HepG2 (cell line): ENCODE measurements at regions not wholly inside any gene's neighbourhood (a gene's known extent, or its start where the extent isn't known, plus 50 kb on each side); places are given as distances from the start of the nearest gene placed in this dataset.

ENCODE experiments used
- ATAC-seq: fragments of 200-7000 bp; cut with Tn5 transposase; 3 replicates; pipeline ENCODE4 v1.9.1; 2020; ENCODE audit warnings: mild to moderate bottlenecking, moderate library complexity
- BruUV-seq: library from RNA; stranded (reverse); fragments of 400-500 nt; replicated peaks from 2 replicates; lab custom pipeline; 2021; lab: Mats Ljungman, UMichigan
- CTCF ChIA-PET: fragments of 300-600 bp; formaldehyde crosslinking; extraction: SDS; loops from one replicate; lab custom pipeline; 2021; ENCODE audit warnings: low total read pairs, inconsistent platforms, low intra/inter-chr PET ratio; lab: Yijun Ruan, JAX
- POLR2A ChIA-PET: fragments of 350-600 bp; sonication (Branson Sonifier 250); formaldehyde crosslinking; loops from one replicate; lab custom pipeline; 2020; ENCODE audit warnings: antibody characterized with exemption, inconsistent platforms; lab: Yijun Ruan, JAX
- DNase-seq: peaks from one replicate; pipeline ENCODE4 v3.0.0-alpha.2; 2015; ENCODE audit warnings: low spot score
- FAIRE-seq: peaks from 3 replicates; lab custom pipeline; 2011; peaks lifted over from hg19 to GRCh38; lab: Jason Lieb, UNC
- H2AFZ ChIP-seq: one replicate; pipeline ENCODE4 v1.6.1; 2011; ENCODE audit warnings: low read length, inconsistent platforms
- H3K27ac ChIP-seq: fragments of 300-600 bp; 3 replicates; pipeline ENCODE4 v1.8.0; 2011; ENCODE audit warnings: mixed run types, mild to moderate bottlenecking, mixed read lengths, low read length, inconsistent platforms; ENCODE audit not compliant: insufficient read depth; ENCODE audit errors: extremely low read length
- H3K27me3 ChIP-seq, 2 experiments: fragments of 200-600 bp in 1 of 2; 2 replicates in 1 of 2; 3 replicates in 1 of 2; pipeline versions ENCODE4 v1.6.0 to v1.8.0; 2011; ENCODE audit warnings: low read length in 2 of 2, mild to moderate bottlenecking in 2 of 2, moderate library complexity in 2 of 2, inconsistent platforms in 1 of 2; ENCODE audit not compliant: insufficient read depth in 2 of 2, control insufficient read depth in 1 of 2
- H3K36me3 ChIP-seq, 2 experiments: fragments of 200-600 bp in 1 of 2; replicated peaks in 1 of 2; 2 replicates in 1 of 2; 3 replicates in 1 of 2; pipeline versions ENCODE4 v1.5.1 to v1.8.0; 2011; ENCODE audit warnings: low read length in 2 of 2, inconsistent platforms in 1 of 2; ENCODE audit not compliant: insufficient read depth in 2 of 2, control insufficient read depth in 1 of 2
- H3K4me1 ChIP-seq: 2 replicates; pipeline ENCODE4 v1.5.1; 2012; ENCODE audit warnings: low read length, inconsistent platforms; ENCODE audit not compliant: insufficient read depth
- H3K4me2 ChIP-seq: 2 replicates; pipeline ENCODE4 v1.6.0; 2011; ENCODE audit warnings: low read depth, low read length, inconsistent platforms
- H3K4me3 ChIP-seq, 3 experiments: fragments of 200-600 bp in 1 of 3; sonication (generic), shearing (Covaris generic) in 1 of 3; replicated peaks in 1 of 3; 2 replicates each; pipeline ENCODE4 v1.5.1; 2011 to 2016; ENCODE audit warnings: low read length in 3 of 3, inconsistent platforms in 2 of 3, low read depth in 2 of 3, mild to moderate bottlenecking in 2 of 3, control low read depth in 1 of 3, mixed read lengths in 1 of 3; ENCODE audit not compliant: insufficient read depth in 1 of 3
- H3K79me2 ChIP-seq: one replicate; pipeline ENCODE4 v1.6.1; 2011; ENCODE audit warnings: low read length, inconsistent platforms; ENCODE audit not compliant: insufficient read depth
- H3K9ac ChIP-seq: 2 replicates; pipeline ENCODE4 v1.6.0; 2011; ENCODE audit warnings: mild to moderate bottlenecking, low read depth, low read length, inconsistent platforms; ENCODE audit not compliant: insufficient read depth
- H3K9me3 ChIP-seq: 2 replicates; pipeline ENCODE4 v1.5.1; 2012; ENCODE audit warnings: mild to moderate bottlenecking, low read length
- H4K20me1 ChIP-seq: 2 replicates; pipeline ENCODE4 v1.6.0; 2011; ENCODE audit warnings: inconsistent platforms, mild to moderate bottlenecking, low read length, moderate library complexity; ENCODE audit not compliant: insufficient read depth
- BCL6 ChIP-seq: IDR thresholded peaks from 2 replicates; pipeline ENCODE4 v1.6.1; 2016; ENCODE audit warnings: missing genetic modification reagents, missing compliant biosample characterization
- CAMTA2 ChIP-seq: sonication (generic); formaldehyde crosslinking; IDR thresholded peaks from 2 replicates; pipeline ENCODE4 v1.4.0; 2020; ENCODE audit warnings: mild to moderate bottlenecking, missing genetic modification reagents, borderline replicate concordance
- CCDC6 ChIP-seq: sonication (generic); formaldehyde crosslinking; IDR thresholded peaks from 2 replicates; pipeline ENCODE4 v1.8.1; 2022; ENCODE audit warnings: mild to moderate bottlenecking, missing genetic modification reagents, moderate library complexity
- FOSL1 ChIP-seq: sonication (generic); formaldehyde crosslinking; IDR thresholded peaks from 2 replicates; pipeline ENCODE4 v1.9.0; 2021; ENCODE audit warnings: missing genetic modification reagents, borderline replicate concordance
- MAFF ChIP-seq: IDR thresholded peaks from 2 replicates; pipeline ENCODE4 v1.6.1; 2011; ENCODE audit warnings: low read depth, low read length, improper control_type of control experiment
- MAFK ChIP-seq, 2 experiments: IDR thresholded peaks in 1 of 2; conservative IDR thresholded peaks in 1 of 2; 2 replicates each; pipeline ENCODE4 v1.6.1; 2011; ENCODE audit warnings: improper control_type of control experiment in 2 of 2, low read length in 2 of 2
- MTF2 ChIP-seq: sonication (generic); formaldehyde crosslinking; IDR thresholded peaks from 2 replicates; pipeline ENCODE4 v1.5.0; 2020; ENCODE audit warnings: missing genetic modification reagents, borderline replicate concordance
- MZF1 ChIP-seq: sonication (generic); formaldehyde crosslinking; IDR thresholded peaks from 2 replicates; pipeline ENCODE4 v1.8.1; 2023; ENCODE audit warnings: mild to moderate bottlenecking, missing genetic modification reagents, borderline replicate concordance
- NFE2 ChIP-seq: sonication (generic); formaldehyde crosslinking; IDR thresholded peaks from 2 replicates; pipeline ENCODE4 v1.4.0; 2020; ENCODE audit warnings: missing genetic modification reagents
- PHF5A ChIP-seq: IDR thresholded peaks from one replicate; pipeline ENCODE4 v1.6.1; 2018; ENCODE audit warnings: low read depth, missing genetic modification reagents; ENCODE audit not compliant: unreplicated experiment
- SETDB1 ChIP-seq: sonication (generic); formaldehyde crosslinking; IDR thresholded peaks from 2 replicates; pipeline ENCODE4 v1.5.1; 2020; ENCODE audit warnings: missing genetic modification reagents, mild to moderate bottlenecking, borderline replicate concordance
- ZFY ChIP-seq: sonication (generic); formaldehyde crosslinking; IDR thresholded peaks from 2 replicates; pipeline ENCODE4 v1.4.0; 2020; ENCODE audit warnings: missing genetic modification reagents
- ZNF451 ChIP-seq: sonication (generic); formaldehyde crosslinking; IDR thresholded peaks from 2 replicates; pipeline ENCODE4 v1.5.0; 2020; ENCODE audit warnings: mild to moderate bottlenecking, missing genetic modification reagents
- ZNF761 ChIP-seq: sonication (generic); formaldehyde crosslinking; conservative IDR thresholded peaks from 2 replicates; pipeline ENCODE4 v1.4.0; 2020; ENCODE audit warnings: mild to moderate bottlenecking, missing genetic modification reagents
- ZNF850 ChIP-seq: sonication (generic); formaldehyde crosslinking; conservative IDR thresholded peaks from 2 replicates; pipeline ENCODE4 v1.9.0; 2021; ENCODE audit warnings: mild to moderate bottlenecking, missing genetic modification reagents
- WGBS: methylation state at CpG from one replicate; pipeline ENCODE4 v1.1.6; 2017; ENCODE audit warnings: low lambda C conversion rate; 5-methylcytosine and 5-hydroxymethylcytosine counted together
- in situ Hi-C: cut with HindIII; loops from 2 replicates; pipeline ENCODE4 v1.10.0; 2017; ENCODE audit warnings: low pct_unique_long_range_greater_than_20kb; ENCODE audit not compliant: extremely low pct_ligation_motif_present
- intact Hi-C: fragments of 100-400 bp; cut with micrococcal nuclease; formaldehyde crosslinking; loops from one replicate; pipeline ENCODE4 v1.10.0; 2022; ENCODE audit not compliant: unreplicated experiment
- TF ChIP-seq, protein P1 (sequence below): IDR thresholded peaks from 2 replicates; pipeline ENCODE4 v1.6.1; 2016; ENCODE audit warnings: missing compliant biosample characterization, missing genetic modification reagents, borderline replicate concordance

DNA sequence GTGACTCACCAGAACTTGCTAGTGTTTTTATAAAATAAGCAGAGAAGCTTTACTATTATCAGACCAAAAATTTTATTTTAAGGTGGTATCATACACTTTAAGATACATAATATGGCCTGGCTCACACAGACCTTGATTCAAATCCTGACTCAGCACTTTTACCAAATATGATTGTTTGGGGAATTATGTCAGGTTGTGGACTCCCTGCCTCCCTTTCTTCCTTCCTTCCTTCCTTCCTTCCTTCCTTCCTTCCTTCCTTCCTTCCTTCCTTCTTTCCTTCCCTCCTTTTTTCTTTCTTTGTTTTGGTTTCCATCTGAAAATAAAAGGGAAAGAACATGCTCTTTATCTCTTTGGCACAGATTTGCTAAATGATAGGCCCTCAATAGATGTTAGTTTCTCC is 186.0 kb upstream of the MMS22L start:
- DNase-seq (no peak), ATAC-seq (no peak), FAIRE-seq (no peak)
- no peak overlapping the region for H3K4me3 ChIP-seq
- H3K27ac ChIP-seq, result no peak overlapping the region
- no peak overlapping the region for H3K9ac ChIP-seq
- intact Hi-C loops (no loop called here), in situ Hi-C loops (no loop called here)
- POLR2A ChIA-PET, result no interaction called here
- TF ChIP-seq MAFF (peak; percentile 97), MAFK (conservative IDR thresholded peaks at IDR 0.05 in 1 of 2, IDR thresholded peaks at IDR 0.05 in 1 of 2; ENCODE audit: low read length in 2 of 2) (peak; percentile 97 to 98), SETDB1 (CRISPR knock-in tag) (no peak)
- CTCF ChIA-PET, result no interaction called here
- H3K9me3 ChIP-seq, result no peaks in the 10 kb centered on the region
- no peaks in the 10 kb centered on the region for H3K27me3 ChIP-seq
- no peak overlapping the region for H2AFZ ChIP-seq
- H3K4me2 ChIP-seq, result no peak overlapping the region
- H3K4me1 ChIP-seq, result no peaks in the 10 kb centered on the region
- H4K20me1 ChIP-seq, result no peaks in the 10 kb centered on the region
- H3K36me3 ChIP-seq, result no peaks in the 10 kb centered on the region
- BruUV-seq, result no TSS peak
- H3K79me2 ChIP-seq, result no peaks in the 10 kb centered on the region

DNA sequence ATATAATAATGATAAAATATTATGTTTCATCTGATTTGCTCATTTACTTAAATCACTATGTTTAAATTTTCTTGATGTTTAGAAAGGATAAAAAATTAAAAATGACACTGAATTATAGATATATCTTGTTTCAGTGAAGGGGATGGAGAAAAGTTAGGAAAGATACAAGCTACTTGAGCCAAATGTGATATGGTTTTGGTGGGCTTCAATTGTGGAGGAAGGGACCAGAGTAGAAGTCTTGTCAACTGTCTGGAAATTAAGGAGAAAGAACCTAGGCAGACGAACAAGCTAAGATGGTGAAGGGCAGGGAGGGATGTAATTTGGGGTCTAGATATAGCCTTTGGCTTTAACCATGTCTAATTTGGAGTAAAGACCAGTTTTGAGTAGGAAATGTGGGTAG is 186.4 kb upstream of the MMS22L start:
- ChIA-PET POLR2A (no interaction called here), CTCF (no interaction called here)
- no peak for ATAC-seq
- H3K36me3 ChIP-seq, result no peaks in the 10 kb centered on the region
- intact Hi-C loops, result no loop called here
- no peak for TF ChIP-seq ZNF451 (CRISPR knock-in tag)
- no peak for TF ChIP-seq BCL6 (CRISPR knock-in tag)
- no peak for TF ChIP-seq ZFY (CRISPR knock-in tag)
- no peak for TF ChIP-seq ZNF761 (CRISPR knock-in tag)
- TF ChIP-seq FOSL1 (CRISPR knock-in tag), result no peak
- TF ChIP-seq CAMTA2 (CRISPR knock-in tag), result no peak
- no peak for TF ChIP-seq CCDC6 (CRISPR knock-in tag)
- TF ChIP-seq MZF1 (CRISPR knock-in tag), result no peak
- no peak for TF ChIP-seq ZNF850 (CRISPR knock-in tag)
- no peak for TF ChIP-seq MTF2 (CRISPR knock-in tag)
- TF ChIP-seq, protein P1, sequence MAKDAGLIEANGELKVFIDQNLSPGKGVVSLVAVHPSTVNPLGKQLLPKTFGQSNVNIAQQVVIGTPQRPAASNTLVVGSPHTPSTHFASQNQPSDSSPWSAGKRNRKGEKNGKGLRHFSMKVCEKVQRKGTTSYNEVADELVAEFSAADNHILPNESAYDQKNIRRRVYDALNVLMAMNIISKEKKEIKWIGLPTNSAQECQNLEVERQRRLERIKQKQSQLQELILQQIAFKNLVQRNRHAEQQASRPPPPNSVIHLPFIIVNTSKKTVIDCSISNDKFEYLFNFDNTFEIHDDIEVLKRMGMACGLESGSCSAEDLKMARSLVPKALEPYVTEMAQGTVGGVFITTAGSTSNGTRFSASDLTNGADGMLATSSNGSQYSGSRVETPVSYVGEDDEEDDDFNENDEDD, result no peak
- no peak for TF ChIP-seq PHF5A (CRISPR knock-in tag)
- TF ChIP-seq NFE2 (CRISPR knock-in tag), result no peak
- H2AFZ ChIP-seq, result no peak overlapping the region
- H3K27ac ChIP-seq, result no peak overlapping the region
- DNase-seq, result no peak
- H3K4me2 ChIP-seq, result no peak overlapping the region
- H3K9me3 ChIP-seq, result no peaks in the 10 kb centered on the region
- no TSS peak for BruUV-seq
- FAIRE-seq, result no peak
- no peak overlapping the region for H3K4me3 ChIP-seq
- H3K4me1 ChIP-seq, result no peaks in the 10 kb centered on the region
- H3K9ac ChIP-seq, result no peak overlapping the region
- H3K79me2 ChIP-seq, result no peaks in the 10 kb centered on the region
- no peaks in the 10 kb centered on the region for H4K20me1 ChIP-seq
- no peaks in the 10 kb centered on the region for H3K27me3 ChIP-seq
- in situ Hi-C loops, result no loop called here
- 0% methylated on average over 1 of the region's 1 CpG for WGBS
